T-cell (primary cell): ENCODE measurements at regions not wholly inside any gene's neighbourhood (a gene's known extent, or its start where the extent isn't known, plus 50 kb on each side); places are given as distances from the start of the nearest gene placed in this dataset.

Source experiments
- ATAC-seq, 4 experiments: fragments of 200-7000 bp in 3 of 4; fragments of 150-1000 bp in 1 of 4; cut with Tn5 transposase; replicated peaks in 1 of 4; 1 replicate in 3 of 4; 2 replicates in 1 of 4; pipeline ENCODE4 v1.10.0; 2021; ENCODE audit warnings: moderate library complexity in 3 of 4, mild to moderate bottlenecking in 2 of 4, moderate number of reproducible peaks in 1 of 4
- CTCF ChIA-PET, 2 donors: fragments of 300-600 bp; sonication (Branson Sonifier 250); formaldehyde crosslinking; loops; one replicate each; lab custom pipeline; 2022; ENCODE audit warnings: antibody characterized with exemption in 2 of 2; lab: Charles Lee
- POLR2A ChIA-PET, 2 donors: fragments of 300-600 bp; sonication (Branson Sonifier 250); formaldehyde crosslinking; loops; one replicate each; lab custom pipeline; 2022; ENCODE audit warnings: antibody characterized with exemption in 2 of 2; lab: Charles Lee
- DNase-seq, 35 experiments: peaks; one replicate each; pipeline versions ENCODE4 v3.0.0 to v3.0.0-alpha.2; 2013 to 2023
- H3K27ac ChIP-seq: one replicate; pipeline ENCODE4 v1.5.1; 2013; ENCODE audit warnings: low read length
- H3K27me3 ChIP-seq, 2 experiments: replicated peaks in 1 of 2; 1 replicate in 1 of 2; 2 replicates in 1 of 2; pipeline versions ENCODE4 v1.6.1 to v1.7.0; 2013; ENCODE audit warnings: low read length in 1 of 2, mixed read lengths in 1 of 2; ENCODE audit not compliant: control insufficient read depth in 2 of 2, insufficient read depth in 2 of 2; ENCODE audit errors: extremely low read depth in 1 of 2
- H3K36me3 ChIP-seq, 2 donors: 1 replicate in 1 of 2; 2 replicates in 1 of 2; pipeline versions ENCODE4 v1.6.1 to v1.7.0; 2013; ENCODE audit warnings: low read length in 1 of 2; ENCODE audit not compliant: control insufficient read depth in 2 of 2, insufficient read depth in 1 of 2; ENCODE audit errors: extremely low read depth in 1 of 2
- H3K4me1 ChIP-seq, 2 experiments: 1 replicate in 1 of 2; 2 replicates in 1 of 2; pipeline versions ENCODE4 v1.6.1 to v1.7.0; 2013; ENCODE audit warnings: low read length in 2 of 2, mixed read lengths in 1 of 2; ENCODE audit not compliant: insufficient read depth in 2 of 2, control insufficient read depth in 1 of 2; ENCODE audit errors: extremely low read depth in 1 of 2
- H3K4me3 ChIP-seq, 2 donors: 1 replicate in 1 of 2; 2 replicates in 1 of 2; pipeline versions ENCODE4 v1.5.1 to v1.7.0; 2013; ENCODE audit warnings: mild to moderate bottlenecking in 2 of 2, low read length in 1 of 2, moderate library complexity in 1 of 2; ENCODE audit not compliant: control insufficient read depth in 1 of 2; ENCODE audit errors: extremely low read depth in 1 of 2
- H3K9me3 ChIP-seq: 2 replicates; pipeline ENCODE4 v1.7.0; 2013
- H3K27ac Mint-ChIP-seq, 2 donors: one replicate each; pipeline ENCODE4 v1.8.0; 2020 to 2021; ENCODE audit warnings: mild to moderate bottlenecking in 2 of 2, mixed read lengths in 2 of 2
- H3K27me3 Mint-ChIP-seq, 2 donors: one replicate each; pipeline ENCODE4 v1.8.0; 2021 to 2022; ENCODE audit warnings: mixed read lengths in 2 of 2
- H3K36me3 Mint-ChIP-seq: one replicate; pipeline ENCODE4 v1.8.0; 2021; ENCODE audit warnings: mixed read lengths
- H3K4me1 Mint-ChIP-seq, 3 donors: one replicate each; pipeline ENCODE4 v1.8.0; 2020 to 2022; ENCODE audit warnings: mixed read lengths in 3 of 3, mild to moderate bottlenecking in 1 of 3
- H3K4me3 Mint-ChIP-seq, 3 donors: one replicate each; pipeline ENCODE4 v1.8.0; 2020 to 2022; ENCODE audit warnings: mild to moderate bottlenecking in 3 of 3, mixed read lengths in 3 of 3, moderate library complexity in 3 of 3
- H3K9me3 Mint-ChIP-seq, 3 donors: one replicate each; pipeline ENCODE4 v1.8.0; 2020 to 2022; ENCODE audit warnings: mixed read lengths in 3 of 3
- WGBS: methylation state at CpG from one replicate; pipeline ENCODE4 v1.1.5; 2013; ENCODE audit warnings: missing lambda C conversion rate; ENCODE audit not compliant: insufficient coverage; 5-methylcytosine and 5-hydroxymethylcytosine counted together

DNA sequence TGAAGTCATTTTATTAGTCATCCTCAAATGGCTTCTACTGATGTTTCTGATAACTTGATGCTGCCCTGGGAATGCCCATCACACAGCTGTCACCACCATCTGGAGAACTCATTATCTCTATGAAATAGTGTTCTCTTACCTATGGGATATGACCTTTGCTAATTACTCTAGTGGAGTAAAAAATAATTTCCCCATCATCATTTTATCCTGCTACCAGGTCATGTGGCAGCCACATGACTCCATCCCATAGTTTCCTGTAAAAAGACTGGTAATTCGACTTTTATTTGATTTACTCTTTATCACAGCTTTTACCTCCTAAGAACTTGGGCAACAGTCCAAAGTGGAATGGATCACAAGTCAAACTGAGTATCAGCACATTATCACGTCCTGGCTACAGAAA is 76.1 kb upstream of the USP25 start:
- CTCF ChIA-PET: no interaction called here
- no peak for DNase-seq
- Mint-ChIP-seq H3K9me3 (no peaks in the 10 kb centered on the region), H3K4me1 (no peaks in the 10 kb centered on the region), H3K27ac (no peak overlapping the region), H3K36me3 (no peaks in the 10 kb centered on the region), H3K27me3 (peaks cover 4 to 6% of the 10 kb centered on the region in 2 donors), H3K4me3 (no peak overlapping the region)
- no peaks in the 10 kb centered on the region for H3K36me3 ChIP-seq
- POLR2A ChIA-PET: no interaction called here
- no CpG with 5 or more reads among the region's 2 CpGs for WGBS
- no peaks in the 10 kb centered on the region for H3K4me1 ChIP-seq
- ATAC-seq: no peak
- no peaks in the 10 kb centered on the region for H3K9me3 ChIP-seq
- H3K4me3 ChIP-seq: no peak overlapping the region
- no peak overlapping the region for H3K27ac ChIP-seq
- H3K27me3 ChIP-seq: no peaks in the 10 kb centered on the region

DNA sequence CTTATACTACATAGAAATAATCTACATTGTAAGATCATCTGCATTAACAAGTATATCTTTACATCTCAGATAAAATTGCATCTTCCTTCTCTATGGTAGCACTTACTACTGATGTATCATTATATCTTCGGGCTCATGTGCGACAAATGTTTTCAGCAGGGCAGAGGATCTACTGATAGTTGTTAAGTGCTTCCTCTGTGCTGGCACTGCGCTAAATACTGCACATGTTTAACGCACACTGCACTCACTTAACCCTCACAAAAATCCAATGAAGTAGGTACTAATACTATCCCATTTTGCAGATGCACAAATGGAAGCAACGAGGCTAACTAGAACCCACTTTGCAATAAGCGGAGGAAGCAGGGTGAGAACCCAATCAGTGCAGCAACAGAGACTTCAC is 75.6 kb upstream of the USP25 start:
- no peak for DNase-seq
- WGBS: 93% methylated on average over 3 of the region's 6 CpGs
- no peak for ATAC-seq
- Mint-ChIP-seq H3K27me3 (peaks cover 4 to 6% of the 10 kb centered on the region in 2 donors), H3K4me1 (no peaks in the 10 kb centered on the region), H3K4me3 (no peak overlapping the region), H3K9me3 (no peaks in the 10 kb centered on the region), H3K27ac (no peak overlapping the region), H3K36me3 (no peaks in the 10 kb centered on the region)
- Histone ChIP-seq H3K36me3 (no peaks in the 10 kb centered on the region), H3K4me3 (no peak overlapping the region), H3K4me1 (no peaks in the 10 kb centered on the region), H3K27ac (no peak overlapping the region), H3K9me3 (no peaks in the 10 kb centered on the region), H3K27me3 (no peaks in the 10 kb centered on the region)
- POLR2A ChIA-PET: no interaction called here
- CTCF ChIA-PET: no interaction called here

DNA sequence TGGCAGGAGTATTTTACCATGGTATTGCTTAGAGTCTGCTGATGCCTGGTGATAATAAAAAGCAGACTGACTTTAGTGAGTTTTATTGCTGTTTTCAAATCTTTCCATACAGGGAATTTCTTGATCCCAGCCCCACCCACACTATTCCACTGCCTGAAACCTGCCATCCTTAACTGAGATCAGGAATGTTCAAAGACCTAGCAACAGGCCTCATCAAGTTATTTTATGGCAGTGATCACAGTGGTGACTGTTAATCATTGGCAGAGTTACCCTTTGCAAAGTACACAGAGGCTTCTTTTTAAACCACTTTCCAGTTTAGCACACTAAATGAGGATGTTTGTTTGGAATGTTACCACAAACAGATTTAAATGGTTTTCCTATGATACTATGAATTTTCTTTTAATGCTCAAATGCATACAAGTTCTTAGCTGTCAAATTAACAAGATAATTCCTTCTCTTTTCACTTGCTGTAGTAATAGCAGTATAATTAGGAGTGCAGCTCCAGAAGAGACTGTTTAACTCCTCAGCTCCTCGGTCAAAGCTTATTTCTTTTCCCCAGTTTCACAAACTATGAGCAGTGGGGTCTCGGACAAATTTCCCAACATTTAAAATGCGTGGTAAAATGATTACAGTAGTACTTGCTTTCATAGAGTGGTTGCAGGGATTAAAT is 69.9 kb upstream of the USP25 start:
- H3K36me3 ChIP-seq: no peaks in the 10 kb centered on the region
- DNase-seq (no peak), ATAC-seq (no peak)
- Mint-ChIP-seq H3K27ac (no peak overlapping the region), H3K36me3 (no peaks in the 10 kb centered on the region), H3K4me3 (no peak overlapping the region), H3K9me3 (no peaks in the 10 kb centered on the region), H3K4me1 (no peaks in the 10 kb centered on the region), H3K27me3 (peaks cover 0 to 4% of the 10 kb centered on the region in 2 donors)
- no peaks in the 10 kb centered on the region for H3K4me1 ChIP-seq
- H3K9me3 ChIP-seq: no peaks in the 10 kb centered on the region
- no peak overlapping the region for H3K4me3 ChIP-seq
- no CpG with 5 or more reads among the region's 3 CpGs for WGBS
- POLR2A ChIA-PET: interaction anchor here (0.6 to 0.7 kb wide), 2 partner anchors 161 to 192 kb away, joined by 4 to 8 read pairs; no protein-coding TSS in a partner anchor
- CTCF ChIA-PET: no interaction called here
- no peaks in the 10 kb centered on the region for H3K27me3 ChIP-seq
- no peak overlapping the region for H3K27ac ChIP-seq

DNA sequence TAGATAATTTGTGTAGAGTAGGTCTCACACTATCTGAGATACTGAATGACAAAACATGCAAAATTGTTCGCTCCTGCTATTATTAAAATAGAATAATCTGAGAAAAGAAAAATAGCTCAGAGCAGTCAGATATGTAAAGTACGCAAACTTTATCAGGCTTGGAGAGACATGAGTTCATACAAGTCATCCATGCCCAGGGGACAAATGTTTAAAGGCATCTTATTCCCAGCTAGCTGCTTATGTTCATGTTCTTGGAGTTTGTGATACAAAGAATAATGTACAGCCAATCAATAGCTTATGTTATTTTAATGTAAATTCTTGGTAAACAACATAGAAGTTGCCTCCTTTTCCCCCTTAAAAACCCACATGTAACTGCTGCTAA is 69.4 kb upstream of the USP25 start:
- Mint-ChIP-seq H3K27me3 (peaks cover 0 to 4% of the 10 kb centered on the region in 2 donors), H3K4me3 (no peak overlapping the region), H3K9me3 (no peaks in the 10 kb centered on the region), H3K36me3 (no peaks in the 10 kb centered on the region), H3K27ac (no peak overlapping the region), H3K4me1 (no peaks in the 10 kb centered on the region)
- no peaks in the 10 kb centered on the region for H3K9me3 ChIP-seq
- no peaks in the 10 kb centered on the region for H3K27me3 ChIP-seq
- no peaks in the 10 kb centered on the region for H3K36me3 ChIP-seq
- ChIA-PET CTCF (no interaction called here), POLR2A (no interaction called here)
- ATAC-seq (no peak), DNase-seq (no peak)
- no peak overlapping the region for H3K4me3 ChIP-seq
- H3K27ac ChIP-seq: no peak overlapping the region
- no peaks in the 10 kb centered on the region for H3K4me1 ChIP-seq
- WGBS: no CpG with 5 or more reads among the region's 2 CpGs

DNA sequence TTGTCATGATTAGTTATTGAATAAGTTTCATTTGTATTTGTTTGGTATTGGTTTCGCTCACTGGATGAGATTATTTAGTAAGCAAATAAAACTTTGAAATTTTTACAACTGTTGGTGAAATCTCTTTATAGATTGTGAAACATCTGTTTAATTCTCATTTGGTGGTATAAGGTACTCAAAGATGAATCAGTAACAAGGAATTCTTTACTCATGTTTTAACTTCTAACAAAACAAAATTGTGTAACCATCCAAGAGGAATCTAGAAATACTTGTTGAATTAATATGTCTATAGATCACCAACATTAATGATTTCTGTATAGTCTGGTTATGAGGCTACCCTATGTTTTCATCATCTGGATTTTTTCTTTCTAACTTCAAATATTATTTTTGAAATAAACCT is 62.8 kb upstream of the USP25 start:
- Mint-ChIP-seq H3K27ac (no peak overlapping the region), H3K36me3 (no peaks in the 10 kb centered on the region), H3K9me3 (no peaks in the 10 kb centered on the region), H3K4me3 (no peak overlapping the region), H3K27me3 (no peaks in the 10 kb centered on the region), H3K4me1 (no peaks in the 10 kb centered on the region)
- WGBS: no CpG with 5 or more reads among the region's 1 CpG
- H3K4me3 ChIP-seq: no peak overlapping the region
- POLR2A ChIA-PET: no interaction called here
- no peaks in the 10 kb centered on the region for H3K27me3 ChIP-seq
- DNase-seq: no peak
- no peak for ATAC-seq
- no peaks in the 10 kb centered on the region for H3K9me3 ChIP-seq
- H3K36me3 ChIP-seq: no peaks in the 10 kb centered on the region
- CTCF ChIA-PET: no interaction called here
- H3K4me1 ChIP-seq: no peaks in the 10 kb centered on the region
- H3K27ac ChIP-seq: no peak overlapping the region

DNA sequence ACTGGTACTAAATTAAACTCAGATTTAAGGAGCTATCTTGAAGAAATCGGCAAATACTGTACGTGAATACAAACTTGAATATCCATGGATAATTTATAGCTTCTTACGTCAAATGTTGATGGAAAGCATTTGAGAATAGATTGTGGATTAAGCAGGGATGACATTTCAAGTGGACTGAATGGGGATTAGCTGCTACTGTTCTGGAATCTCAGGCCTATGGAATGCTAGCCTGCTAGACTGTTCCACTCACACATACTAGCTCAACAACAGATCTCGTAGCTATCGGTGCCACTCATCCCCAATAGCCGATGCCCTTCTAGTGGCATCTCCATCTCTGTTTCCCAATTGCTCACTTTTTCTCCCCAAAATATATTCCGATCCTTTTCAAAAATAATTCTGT is 62.0 kb upstream of the USP25 start:
- Mint-ChIP-seq H3K27me3 (no peaks in the 10 kb centered on the region), H3K4me1 (no peaks in the 10 kb centered on the region), H3K4me3 (no peak overlapping the region), H3K9me3 (no peaks in the 10 kb centered on the region), H3K36me3 (no peaks in the 10 kb centered on the region), H3K27ac (no peak overlapping the region)
- Histone ChIP-seq H3K4me3 (no peak overlapping the region), H3K9me3 (no peaks in the 10 kb centered on the region), H3K36me3 (no peaks in the 10 kb centered on the region), H3K4me1 (no peaks in the 10 kb centered on the region), H3K27ac (no peak overlapping the region), H3K27me3 (no peaks in the 10 kb centered on the region)
- ChIA-PET POLR2A (no interaction called here), CTCF (interaction anchor here in 1 of 2 donors (0.6 to 0.7 kb wide), 2 partner anchors 152 to 1818 kb away, joined by 3 read pairs; no protein-coding TSS in a partner anchor)
- WGBS: 100% methylated on average over 6 of the region's 7 CpGs
- ATAC-seq (no peak), DNase-seq (no peak)

DNA sequence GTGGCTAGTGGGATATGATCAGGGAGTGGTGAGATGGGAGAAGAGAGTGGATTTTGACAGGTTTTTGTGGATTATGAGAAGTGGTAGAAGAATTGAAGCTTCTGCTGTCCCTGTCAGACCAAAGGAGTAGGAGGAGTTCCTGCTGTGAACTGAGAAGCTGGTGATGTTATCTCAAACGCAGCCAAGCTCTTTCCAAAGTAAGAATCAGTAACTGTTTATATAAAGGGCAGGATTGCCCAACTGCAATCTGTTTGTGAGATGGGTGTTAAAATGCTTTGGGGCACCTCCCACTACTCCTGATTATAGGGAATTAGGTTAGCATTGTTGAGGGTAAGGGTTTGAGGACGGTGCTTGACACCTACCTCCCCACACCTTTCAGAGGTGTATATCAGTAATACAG is 60.5 kb upstream of the USP25 start:
- Mint-ChIP-seq H3K27ac (no peak overlapping the region), H3K4me1 (no peaks in the 10 kb centered on the region), H3K27me3 (no peaks in the 10 kb centered on the region), H3K4me3 (no peak overlapping the region), H3K9me3 (no peaks in the 10 kb centered on the region), H3K36me3 (no peaks in the 10 kb centered on the region)
- ChIA-PET POLR2A (no interaction called here), CTCF (no interaction called here)
- DNase-seq: no peak
- no CpG with 5 or more reads among the region's 2 CpGs for WGBS
- H3K27ac ChIP-seq: no peak overlapping the region
- no peaks in the 10 kb centered on the region for H3K27me3 ChIP-seq
- ATAC-seq: no peak
- no peak overlapping the region for H3K4me3 ChIP-seq
- no peaks in the 10 kb centered on the region for H3K36me3 ChIP-seq
- H3K4me1 ChIP-seq: no peaks in the 10 kb centered on the region
- no peaks in the 10 kb centered on the region for H3K9me3 ChIP-seq
